ENCODE measurements at regions not wholly inside any gene's neighbourhood (a gene's known extent, or its start where the extent isn't known, plus 50 kb on each side); places are given as distances from the start of the nearest gene placed in this dataset.

GRCh38 chr2:18824915-18825314, 235.5 kb upstream of the NT5C1B start:
- TF ChIP-seq, protein P1, sequence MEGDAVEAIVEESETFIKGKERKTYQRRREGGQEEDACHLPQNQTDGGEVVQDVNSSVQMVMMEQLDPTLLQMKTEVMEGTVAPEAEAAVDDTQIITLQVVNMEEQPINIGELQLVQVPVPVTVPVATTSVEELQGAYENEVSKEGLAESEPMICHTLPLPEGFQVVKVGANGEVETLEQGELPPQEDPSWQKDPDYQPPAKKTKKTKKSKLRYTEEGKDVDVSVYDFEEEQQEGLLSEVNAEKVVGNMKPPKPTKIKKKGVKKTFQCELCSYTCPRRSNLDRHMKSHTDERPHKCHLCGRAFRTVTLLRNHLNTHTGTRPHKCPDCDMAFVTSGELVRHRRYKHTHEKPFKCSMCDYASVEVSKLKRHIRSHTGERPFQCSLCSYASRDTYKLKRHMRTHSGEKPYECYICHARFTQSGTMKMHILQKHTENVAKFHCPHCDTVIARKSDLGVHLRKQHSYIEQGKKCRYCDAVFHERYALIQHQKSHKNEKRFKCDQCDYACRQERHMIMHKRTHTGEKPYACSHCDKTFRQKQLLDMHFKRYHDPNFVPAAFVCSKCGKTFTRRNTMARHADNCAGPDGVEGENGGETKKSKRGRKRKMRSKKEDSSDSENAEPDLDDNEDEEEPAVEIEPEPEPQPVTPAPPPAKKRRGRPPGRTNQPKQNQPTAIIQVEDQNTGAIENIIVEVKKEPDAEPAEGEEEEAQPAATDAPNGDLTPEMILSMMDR (IDR thresholded peaks at IDR 0.05): no peak
- TF ChIP-seq POLR2AphosphoS5 (IDR thresholded peaks at IDR 0.05; ENCODE audit: insufficient read depth in 1 of 2, low read depth in 1 of 2): no peak

Measured in vagina (tissue), 2 donors.